ENCODE measurements at regions not wholly inside any gene's neighbourhood (a gene's known extent, or its start where the extent isn't known, plus 50 kb on each side); places are given as distances from the start of the nearest gene placed in this dataset.

DNA sequence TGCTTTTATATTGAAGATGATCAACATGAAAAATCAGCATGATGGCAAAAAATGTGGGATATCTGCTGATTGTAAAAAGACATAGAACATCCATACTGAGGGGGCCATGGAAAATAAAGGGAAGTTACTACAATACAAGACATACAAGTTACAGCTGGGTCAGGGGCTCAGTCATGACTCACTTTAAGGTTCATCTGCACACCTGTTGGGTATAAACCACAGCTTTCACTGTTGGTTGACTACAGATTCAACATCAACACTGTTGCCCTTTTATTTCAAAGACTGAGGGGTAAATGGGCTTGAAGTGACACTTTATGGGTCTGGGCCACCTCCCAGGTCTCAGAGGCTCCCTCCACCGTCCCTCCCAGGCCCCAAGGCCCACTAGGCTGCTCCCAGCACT, 98.1 kb upstream of the IRS2 start:
- TF ChIP-seq, protein P1, sequence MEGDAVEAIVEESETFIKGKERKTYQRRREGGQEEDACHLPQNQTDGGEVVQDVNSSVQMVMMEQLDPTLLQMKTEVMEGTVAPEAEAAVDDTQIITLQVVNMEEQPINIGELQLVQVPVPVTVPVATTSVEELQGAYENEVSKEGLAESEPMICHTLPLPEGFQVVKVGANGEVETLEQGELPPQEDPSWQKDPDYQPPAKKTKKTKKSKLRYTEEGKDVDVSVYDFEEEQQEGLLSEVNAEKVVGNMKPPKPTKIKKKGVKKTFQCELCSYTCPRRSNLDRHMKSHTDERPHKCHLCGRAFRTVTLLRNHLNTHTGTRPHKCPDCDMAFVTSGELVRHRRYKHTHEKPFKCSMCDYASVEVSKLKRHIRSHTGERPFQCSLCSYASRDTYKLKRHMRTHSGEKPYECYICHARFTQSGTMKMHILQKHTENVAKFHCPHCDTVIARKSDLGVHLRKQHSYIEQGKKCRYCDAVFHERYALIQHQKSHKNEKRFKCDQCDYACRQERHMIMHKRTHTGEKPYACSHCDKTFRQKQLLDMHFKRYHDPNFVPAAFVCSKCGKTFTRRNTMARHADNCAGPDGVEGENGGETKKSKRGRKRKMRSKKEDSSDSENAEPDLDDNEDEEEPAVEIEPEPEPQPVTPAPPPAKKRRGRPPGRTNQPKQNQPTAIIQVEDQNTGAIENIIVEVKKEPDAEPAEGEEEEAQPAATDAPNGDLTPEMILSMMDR (IDR thresholded peaks at IDR 0.05; ENCODE audit: extremely low read depth, missing control alignments), result no peak
- DNase-seq (ENCODE audit: low spot score), result no peak

DNA sequence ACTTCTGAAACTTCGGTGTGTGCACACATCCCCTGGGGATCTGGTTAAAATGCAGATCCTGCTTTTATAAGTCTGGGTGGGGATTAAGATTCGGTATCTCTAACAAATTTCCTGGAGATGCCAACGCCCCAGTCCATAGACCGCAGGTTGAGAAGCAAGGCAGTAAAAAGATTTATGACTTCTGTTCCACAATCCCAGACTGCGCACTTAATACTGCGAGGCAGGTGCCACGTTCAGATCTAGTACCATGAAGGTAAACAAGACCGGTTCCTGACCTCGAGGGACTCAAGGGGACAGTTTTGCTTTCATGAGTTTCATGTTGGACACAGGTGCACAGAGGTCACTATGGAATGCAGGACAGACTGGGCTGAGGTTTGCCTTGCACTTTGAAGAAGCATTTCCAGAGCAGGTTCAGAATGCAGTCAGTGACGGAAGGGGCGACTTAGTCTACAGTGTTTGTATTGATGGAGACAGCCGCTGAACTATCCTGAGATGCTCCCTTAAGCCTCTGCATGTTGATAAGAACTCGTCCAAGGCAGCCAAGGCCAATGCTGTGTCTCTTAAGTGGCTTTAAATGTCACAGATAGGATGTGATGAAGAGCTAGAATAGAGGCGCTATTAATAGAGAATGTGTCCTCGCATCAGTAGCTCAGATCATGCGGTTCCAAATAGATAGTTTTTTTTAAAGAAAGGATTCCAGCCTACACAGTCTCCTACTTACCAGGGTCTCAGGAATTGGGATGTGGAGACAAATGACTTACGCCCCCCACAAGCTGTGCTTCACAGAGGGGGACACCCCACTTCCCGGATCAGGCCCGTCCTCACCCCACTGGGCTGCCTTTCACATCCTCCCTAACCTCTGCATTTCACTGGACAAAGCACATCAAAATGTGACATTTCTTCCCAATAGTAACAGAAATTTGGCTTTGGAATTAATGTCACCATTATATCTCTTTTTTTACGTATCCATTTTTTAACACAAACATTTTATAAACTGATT, 97.1 kb upstream of the IRS2 start:
- DNase-seq (ENCODE audit: low spot score), result no peak
- TF ChIP-seq, protein P1 (IDR thresholded peaks at IDR 0.05; ENCODE audit: extremely low read depth, missing control alignments), result no peak

DNA sequence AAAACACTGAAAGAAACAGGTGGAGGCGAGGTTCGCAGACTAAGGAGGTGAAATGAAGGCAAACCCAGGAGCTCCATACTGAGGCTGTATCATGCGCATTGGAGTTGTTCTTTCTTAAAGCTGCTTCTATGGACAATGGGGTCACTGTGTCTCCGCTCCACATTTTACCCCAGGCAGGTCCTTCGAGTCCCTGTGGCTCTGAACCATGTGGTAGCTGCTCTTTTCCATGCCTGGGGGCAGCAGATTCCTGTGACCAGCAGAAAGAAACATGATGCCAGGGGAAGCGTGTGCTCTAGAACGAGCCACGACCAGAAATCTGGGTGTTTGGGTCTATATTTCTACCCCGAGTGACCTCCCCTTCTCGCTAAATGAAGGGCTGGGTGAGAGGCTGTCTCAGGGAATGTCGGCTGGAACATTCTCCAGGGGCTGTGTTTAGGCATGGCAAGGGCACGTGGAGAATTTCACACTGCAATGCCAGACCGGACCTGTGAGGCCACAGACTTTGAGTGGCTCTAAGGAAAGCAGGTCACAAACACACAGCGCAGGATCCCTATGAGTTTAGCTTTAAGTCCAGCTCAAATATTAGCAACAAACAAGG, 95.7 kb upstream of the IRS2 start:
- no peak for DNase-seq (ENCODE audit: low spot score)
- TF ChIP-seq, protein P1 (IDR thresholded peaks at IDR 0.05; ENCODE audit: extremely low read depth, missing control alignments), result no peak

DNA sequence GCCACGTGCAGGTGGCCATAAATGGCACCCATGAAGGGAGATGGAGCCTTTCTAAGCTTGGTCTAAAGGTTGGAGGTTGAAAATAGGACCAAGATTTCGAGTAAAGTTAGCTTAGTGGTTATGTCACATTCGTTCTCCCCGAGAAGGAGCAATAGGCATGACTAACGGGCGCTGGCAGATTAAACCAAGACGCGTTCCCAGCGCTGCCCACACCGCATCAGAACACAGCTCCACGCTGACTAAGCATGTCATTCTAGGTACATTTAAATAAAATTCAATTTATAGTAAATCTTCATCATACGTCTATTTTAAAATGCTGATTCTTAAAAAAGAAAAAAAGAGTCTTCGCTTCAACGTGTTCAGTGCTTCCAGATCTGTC, 95.0 kb upstream of the IRS2 start:
- TF ChIP-seq, protein P1 (IDR thresholded peaks at IDR 0.05; ENCODE audit: extremely low read depth, missing control alignments), result no peak
- DNase-seq (ENCODE audit: low spot score), result no peak

DNA sequence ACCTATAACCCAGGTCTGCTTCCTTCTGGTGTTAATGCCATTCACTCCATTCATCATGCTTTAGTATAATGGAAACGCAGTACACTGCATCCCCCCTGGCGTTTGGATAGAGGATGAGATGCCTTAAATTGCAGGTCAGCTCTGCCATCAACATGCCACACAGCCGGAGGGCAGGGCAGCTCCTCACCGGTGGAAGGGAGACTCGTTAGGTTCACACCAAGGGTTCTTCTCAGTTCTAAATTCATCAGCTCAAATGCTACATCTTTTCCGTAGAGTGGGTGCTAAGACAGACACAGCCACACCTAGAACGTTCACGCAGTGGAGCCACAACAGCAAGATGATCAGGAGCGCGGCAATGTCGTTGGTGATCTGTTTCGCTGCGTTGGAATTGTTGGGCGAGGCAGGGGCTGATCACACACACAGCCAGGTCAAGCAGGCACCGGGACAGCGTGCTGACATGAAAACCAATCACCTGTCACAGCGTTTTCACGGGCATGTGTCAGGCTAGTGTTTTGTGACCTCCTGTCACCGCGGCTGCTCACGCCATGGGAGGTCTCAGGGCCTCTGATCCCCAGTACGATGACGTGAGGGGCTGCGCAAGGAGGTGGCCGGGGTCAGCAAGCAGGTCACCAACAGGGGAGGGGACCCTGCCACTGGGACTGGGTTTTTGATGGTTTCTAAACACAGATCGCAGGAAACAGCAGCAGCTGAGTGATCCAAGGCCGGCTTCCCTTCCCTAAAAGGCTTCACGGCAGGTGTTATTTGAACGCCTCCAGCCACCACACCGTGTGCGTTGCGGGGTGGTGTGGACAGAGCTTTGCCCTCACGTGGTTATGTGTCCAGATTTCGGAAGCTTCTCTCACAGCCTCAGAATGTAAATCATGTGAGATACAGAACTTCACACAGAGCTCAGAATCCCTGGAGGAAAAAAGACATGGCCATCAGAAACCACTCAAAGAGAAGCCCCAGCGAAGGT, 94.3 kb upstream of the IRS2 start:
- TF ChIP-seq, protein P1 (IDR thresholded peaks at IDR 0.05; ENCODE audit: extremely low read depth, missing control alignments), result no peak
- DNase-seq (ENCODE audit: low spot score), result no peak

DNA sequence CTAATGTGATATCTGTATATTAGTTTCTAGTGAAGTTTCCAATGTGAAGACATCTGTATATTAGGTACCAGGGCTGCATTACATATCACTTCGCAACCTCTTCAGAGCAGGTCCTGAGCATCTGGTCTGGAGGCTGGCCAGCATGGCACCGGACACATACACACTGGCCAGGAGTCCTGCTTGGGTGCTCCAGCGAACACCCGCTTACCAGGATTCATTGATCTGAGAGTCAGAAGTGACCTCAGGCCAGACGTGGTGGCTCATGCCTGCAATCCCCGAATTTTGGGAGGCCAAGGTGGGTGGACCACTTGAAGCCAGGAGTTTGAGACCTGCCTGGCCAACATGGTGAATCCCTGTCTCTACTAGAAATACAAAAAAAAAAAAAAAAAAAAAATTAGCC, 93.0 kb upstream of the IRS2 start:
- TF ChIP-seq, protein P1 (IDR thresholded peaks at IDR 0.05; ENCODE audit: extremely low read depth, missing control alignments), result no peak
- DNase-seq (ENCODE audit: low spot score), result no peak
